Activated naive CD4-positive, alpha-beta T cell treated with anti-CD3 and anti-CD28 coated beads, Interleukin-2, amount 50 U/mL, for 72 hours (primary cell): ENCODE measurements at regions not wholly inside any gene's neighbourhood (a gene's known extent, or its start where the extent isn't known, plus 50 kb on each side); places are given as distances from the start of the nearest gene placed in this dataset.

Experiments
- ATAC-seq, 2 donors: fragments of 150-1000 bp; cut with Tn5 transposase; 2 replicates each; pipeline ENCODE4 v1.10.0; 2021; ENCODE audit warnings: mild to moderate bottlenecking in 2 of 2, moderate library complexity in 2 of 2
- DNase-seq, 2 donors: peaks; one replicate each; pipeline ENCODE4 v3.0.0; 2021 to 2022; ENCODE audit warnings: low spot score in 2 of 2
- H3K27ac Mint-ChIP-seq, 2 donors: one replicate each; pipeline ENCODE4 v1.8.0; 2022; ENCODE audit warnings: mild to moderate bottlenecking in 2 of 2, mixed read lengths in 2 of 2
- H3K36me3 Mint-ChIP-seq, 2 donors: one replicate each; pipeline ENCODE4 v1.8.0; 2022; ENCODE audit warnings: mixed read lengths in 2 of 2
- H3K9me3 Mint-ChIP-seq, 2 donors: one replicate each; pipeline ENCODE4 v1.8.0; 2022; ENCODE audit warnings: mixed read lengths in 2 of 2

- H3K27ac Mint-ChIP-seq: no peak overlapping the region
- H3K9me3 Mint-ChIP-seq: no peaks in the 10 kb centered on the region
- ATAC-seq: no peak
- DNase-seq: no peak
- no peaks in the 10 kb centered on the region for H3K36me3 Mint-ChIP-seq
These were observed 680.1 kb downstream of the DIAPH3 start for GRCh38 chr13:59483501-59484145.

- Mint-ChIP-seq H3K9me3 (no peaks in the 10 kb centered on the region), H3K27ac (no peak overlapping the region), H3K36me3 (no peaks in the 10 kb centered on the region)
- DNase-seq: no peak
- ATAC-seq: no peak
These were observed 675.8 kb downstream of the DIAPH3 start for GRCh38 chr13:59487883-59488282.

GRCh38 chr13:59488436-59488835, 675.3 kb downstream of the DIAPH3 start:
- ATAC-seq (no peak), DNase-seq (no peak)
- Mint-ChIP-seq H3K9me3 (no peaks in the 10 kb centered on the region), H3K27ac (no peak overlapping the region), H3K36me3 (no peaks in the 10 kb centered on the region)

GRCh38 chr13:59490651-59491050, 673.1 kb downstream of the DIAPH3 start:
- no peaks in the 10 kb centered on the region for H3K9me3 Mint-ChIP-seq
- H3K27ac Mint-ChIP-seq: no peak overlapping the region
- no peaks in the 10 kb centered on the region for H3K36me3 Mint-ChIP-seq
- no peak for ATAC-seq
- DNase-seq: no peak

GRCh38 chr13:59492030-59492636, 671.6 kb downstream of the DIAPH3 start:
- DNase-seq (no peak), ATAC-seq (no peak)
- H3K36me3 Mint-ChIP-seq: no peaks in the 10 kb centered on the region
- H3K27ac Mint-ChIP-seq: no peak overlapping the region
- no peaks in the 10 kb centered on the region for H3K9me3 Mint-ChIP-seq

GRCh38 chr13:59493436-59493965, 670.2 kb downstream of the DIAPH3 start:
- peak in 1 of 2 donors; percentile 65 for ATAC-seq
- H3K36me3 Mint-ChIP-seq: no peaks in the 10 kb centered on the region
- no peak for DNase-seq
- peaks cover 0 to 8% of the 10 kb centered on the region in 2 donors for H3K9me3 Mint-ChIP-seq
- H3K27ac Mint-ChIP-seq: no peak overlapping the region

GRCh38 chr13:59494151-59494550, 669.6 kb downstream of the DIAPH3 start:
- H3K36me3 Mint-ChIP-seq: no peaks in the 10 kb centered on the region
- no peak for ATAC-seq
- H3K27ac Mint-ChIP-seq: no peak overlapping the region
- no peak for DNase-seq
- H3K9me3 Mint-ChIP-seq: peaks cover 0 to 8% of the 10 kb centered on the region in 2 donors

- Mint-ChIP-seq H3K9me3 (peaks cover 0 to 8% of the 10 kb centered on the region in 2 donors), H3K36me3 (no peaks in the 10 kb centered on the region), H3K27ac (no peak overlapping the region)
- DNase-seq: no peak
- ATAC-seq: no peak
These were observed 669.2 kb downstream of the DIAPH3 start for GRCh38 chr13:59494560-59494970.

GRCh38 chr13:59495299-59495698, 668.4 kb downstream of the DIAPH3 start:
- H3K9me3 Mint-ChIP-seq: peaks cover 0 to 8% of the 10 kb centered on the region in 2 donors
- no peaks in the 10 kb centered on the region for H3K36me3 Mint-ChIP-seq
- DNase-seq (no peak), ATAC-seq (no peak)
- peak overlapping the region in 1 of 2 donors; percentile 2 for H3K27ac Mint-ChIP-seq

GRCh38 chr13:59495936-59496512, 667.7 kb downstream of the DIAPH3 start:
- ATAC-seq: no peak
- Mint-ChIP-seq H3K36me3 (no peaks in the 10 kb centered on the region), H3K27ac (no peak overlapping the region), H3K9me3 (peaks cover 0 to 8% of the 10 kb centered on the region in 2 donors)
- no peak for DNase-seq

GRCh38 chr13:59497621-59498247, 666.0 kb downstream of the DIAPH3 start:
- Mint-ChIP-seq H3K27ac (no peak overlapping the region), H3K9me3 (peaks cover 0 to 8% of the 10 kb centered on the region in 2 donors), H3K36me3 (no peaks in the 10 kb centered on the region)
- no peak for ATAC-seq
- no peak for DNase-seq

GRCh38 chr13:59501004-59501403, 662.7 kb downstream of the DIAPH3 start:
- ATAC-seq: no peak
- Mint-ChIP-seq H3K27ac (no peak overlapping the region), H3K9me3 (peaks cover 0 to 8% of the 10 kb centered on the region in 2 donors), H3K36me3 (no peaks in the 10 kb centered on the region)
- DNase-seq: no peak

- no peak overlapping the region for H3K27ac Mint-ChIP-seq
- no peaks in the 10 kb centered on the region for H3K9me3 Mint-ChIP-seq
- ATAC-seq (no peak), DNase-seq (no peak)
- no peaks in the 10 kb centered on the region for H3K36me3 Mint-ChIP-seq
These were observed 659.3 kb downstream of the DIAPH3 start for GRCh38 chr13:59504407-59504806.

- DNase-seq (no peak), ATAC-seq (no peak)
- H3K36me3 Mint-ChIP-seq: no peaks in the 10 kb centered on the region
- no peak overlapping the region for H3K27ac Mint-ChIP-seq
- no peaks in the 10 kb centered on the region for H3K9me3 Mint-ChIP-seq
These were observed 653.3 kb downstream of the DIAPH3 start for GRCh38 chr13:59510386-59510785.

GRCh38 chr13:59513686-59514085, 650.0 kb downstream of the DIAPH3 start:
- ATAC-seq (no peak), DNase-seq (no peak)
- Mint-ChIP-seq H3K36me3 (no peaks in the 10 kb centered on the region), H3K27ac (no peak overlapping the region), H3K9me3 (peaks cover 0 to 4% of the 10 kb centered on the region in 2 donors)

- Mint-ChIP-seq H3K27ac (no peak overlapping the region), H3K36me3 (no peaks in the 10 kb centered on the region), H3K9me3 (peaks cover 0 to 4% of the 10 kb centered on the region in 2 donors)
- DNase-seq (no peak), ATAC-seq (no peak)
These were observed 649.4 kb downstream of the DIAPH3 start for GRCh38 chr13:59514316-59514715.

GRCh38 chr13:59519819-59520218, 643.9 kb downstream of the DIAPH3 start:
- no peak for DNase-seq
- no peak overlapping the region for H3K27ac Mint-ChIP-seq
- no peaks in the 10 kb centered on the region for H3K36me3 Mint-ChIP-seq
- H3K9me3 Mint-ChIP-seq: peaks cover 0 to 4% of the 10 kb centered on the region in 2 donors
- ATAC-seq: no peak
